ENCODE measurements at regions not wholly inside any gene's neighbourhood (a gene's known extent, or its start where the extent isn't known, plus 50 kb on each side); places are given as distances from the start of the nearest gene placed in this dataset.

- TF ChIP-seq CTCF (IDR thresholded peaks at IDR 0.05) (no peak), POLR2A (IDR thresholded peaks at IDR 0.05) (no peak)
Measured at GRCh38 chr10:131615150-131615549, 285.7 kb upstream of the PPP2R2D start.

All from body of pancreas (tissue), 4 donors.